Endothelial cell of umbilical vein (primary cell): ENCODE measurements at regions not wholly inside any gene's neighbourhood (a gene's known extent, or its start where the extent isn't known, plus 50 kb on each side); places are given as distances from the start of the nearest gene placed in this dataset.

Source experiments
- BruUV-seq: library from RNA; stranded (reverse); fragments of 400-500 nt; replicated peaks from 2 replicates; lab custom pipeline; 2021; lab: Mats Ljungman, UMichigan
- CTCF ChIA-PET: fragments of 300-600, 350-600 bp; sonication (Branson Sonifier 250); formaldehyde crosslinking; loops from one replicate; lab custom pipeline; 2021; ENCODE audit warnings: antibody characterized with exemption, inconsistent platforms; lab: Charles Lee
- POLR2A ChIA-PET: fragments of 300-600, 350-600 bp; sonication (Branson Sonifier 250); formaldehyde crosslinking; loops from one replicate; lab custom pipeline; 2021; ENCODE audit warnings: antibody characterized with exemption, inconsistent platforms; lab: Charles Lee
- DNase-seq: peaks from one replicate; pipeline ENCODE4 v3.0.0-alpha.2; 2011; ENCODE audit warnings: low read depth, low spot score
- FAIRE-seq: peaks from 2 replicates; lab custom pipeline; 2011; peaks lifted over from hg19 to GRCh38; lab: Jason Lieb, UNC
- H2AFZ ChIP-seq: 2 replicates; pipeline ENCODE4 v1.6.0; 2012; ENCODE audit warnings: low read depth, low read length, control low read depth, inconsistent platforms
- H3K27ac ChIP-seq: 2 replicates; pipeline ENCODE4 v1.5.1; 2011; ENCODE audit warnings: low read depth, mild to moderate bottlenecking, control low read depth, low read length, moderate library complexity; ENCODE audit not compliant: insufficient read depth
- H3K27me3 ChIP-seq, 2 experiments: 2 replicates each; pipeline versions ENCODE4 v1.6.0 to v1.6.1; 2011; ENCODE audit warnings: low read length in 2 of 2, mixed read lengths in 1 of 2; ENCODE audit not compliant: control insufficient read depth in 2 of 2, insufficient read depth in 2 of 2
- H3K36me3 ChIP-seq, 2 experiments: 2 replicates in 1 of 2; 3 replicates in 1 of 2; pipeline ENCODE4 v1.5.1; 2011; ENCODE audit warnings: low read length in 2 of 2, mild to moderate bottlenecking in 1 of 2, moderate library complexity in 1 of 2; ENCODE audit not compliant: control insufficient read depth in 2 of 2, insufficient read depth in 2 of 2; ENCODE audit errors: extremely low read depth in 1 of 2
- H3K4me1 ChIP-seq: 3 replicates; pipeline ENCODE4 v1.5.1; 2011; ENCODE audit warnings: mild to moderate bottlenecking, low read length; ENCODE audit not compliant: control insufficient read depth, insufficient read depth; ENCODE audit errors: extremely low read depth
- H3K4me2 ChIP-seq: 2 replicates; pipeline ENCODE4 v1.6.1; 2011; ENCODE audit warnings: low read length, control low read depth, mixed read lengths; ENCODE audit not compliant: insufficient read depth
- H3K4me3 ChIP-seq, 3 experiments: fragments of 200-600 bp in 1 of 3; sonication (generic), shearing (Covaris generic) in 1 of 3; replicated peaks in 1 of 3; 2 replicates each; pipeline ENCODE4 v1.5.1; 2011 to 2016; ENCODE audit warnings: control low read depth in 3 of 3, low read length in 3 of 3, mild to moderate bottlenecking in 2 of 3, inconsistent platforms in 1 of 3, low read depth in 1 of 3, moderate library complexity in 1 of 3; ENCODE audit not compliant: insufficient read depth in 1 of 3
- H3K79me2 ChIP-seq: 2 replicates; pipeline ENCODE4 v1.6.0; 2012; ENCODE audit warnings: low read length, inconsistent platforms; ENCODE audit not compliant: control insufficient read depth, insufficient read depth
- H3K9ac ChIP-seq: replicated peaks from 2 replicates; pipeline ENCODE3; 2011; ENCODE audit warnings: low read length, control low read depth; ENCODE audit not compliant: insufficient read depth; ENCODE audit errors: extremely low read depth
- H3K9me1 ChIP-seq: replicated peaks from 3 replicates; pipeline ENCODE4 v1.6.0; 2011; ENCODE audit warnings: mild to moderate bottlenecking, low read length; ENCODE audit not compliant: control insufficient read depth, insufficient read depth; ENCODE audit errors: extremely low read depth
- H3K9me3 ChIP-seq: replicated peaks from 2 replicates; pipeline ENCODE4 v1.5.1; 2012; ENCODE audit warnings: low read length, inconsistent platforms; ENCODE audit not compliant: control insufficient read depth, insufficient read depth
- H4K20me1 ChIP-seq: replicated peaks from 2 replicates; pipeline ENCODE3; 2011; ENCODE audit warnings: mild to moderate bottlenecking, low read length; ENCODE audit not compliant: control insufficient read depth, insufficient read depth; ENCODE audit errors: extremely low read depth
- EZH2 ChIP-seq: IDR thresholded peaks from 2 replicates; pipeline ENCODE4 v1.6.1; 2012; ENCODE audit warnings: borderline replicate concordance, low read depth, mild to moderate bottlenecking, moderate library complexity, low read length, inconsistent platforms; ENCODE audit not compliant: severe bottlenecking
- FOS ChIP-seq: IDR thresholded peaks from 2 replicates; pipeline ENCODE4 v1.6.1; 2011; ENCODE audit warnings: mild to moderate bottlenecking, low read length, moderate library complexity, borderline replicate concordance; ENCODE audit not compliant: insufficient read depth
- GATA2 ChIP-seq: IDR thresholded peaks from 2 replicates; pipeline ENCODE4 v1.7.0; 2011; ENCODE audit warnings: low read depth, mild to moderate bottlenecking, moderate library complexity, mixed read lengths, low read length; ENCODE audit not compliant: insufficient read length, insufficient read depth
- JUN ChIP-seq: IDR thresholded peaks from 2 replicates; pipeline ENCODE4 v1.6.1; 2011; ENCODE audit warnings: borderline replicate concordance, low read depth; ENCODE audit not compliant: insufficient read length, insufficient read depth
- MYC ChIP-seq: IDR thresholded peaks from one replicate; pipeline ENCODE4 v1.6.1; 2011; ENCODE audit warnings: mild to moderate bottlenecking, low read depth, low read length
- POLR2A ChIP-seq: IDR thresholded peaks from 2 replicates; pipeline ENCODE4 v1.6.1; 2012; ENCODE audit warnings: low read depth, mild to moderate bottlenecking, control low read depth, low read length
- POLR2AphosphoS5 ChIP-seq: IDR thresholded peaks from 2 replicates; pipeline ENCODE4 v1.6.1; 2012; ENCODE audit warnings: low read depth, mild to moderate bottlenecking, control low read depth, low read length, moderate library complexity; ENCODE audit not compliant: insufficient read depth
- dilution Hi-C: fragments of 300-500 bp; cut with MboI; formaldehyde crosslinking; loops from one replicate; pipeline ENCODE4 v1.15.0; 2019; ENCODE audit warnings: low sequenced_read_pairs; ENCODE audit not compliant: extremely low pct_ligation_motif_present
- intact Hi-C: fragments of 100-400 bp; cut with micrococcal nuclease; formaldehyde crosslinking; loops from one replicate; pipeline ENCODE4 v1.10.0; 2022
- TF ChIP-seq, protein P1 (sequence below): IDR thresholded peaks from 2 replicates; pipeline ENCODE4 v1.6.1; 2011; ENCODE audit not compliant: insufficient read depth, insufficient read length
- TF ChIP-seq, protein P2 (sequence below), 2 donors: IDR thresholded peaks; 1 replicate in 1 of 2; 2 replicates in 1 of 2; pipeline ENCODE4 v1.5.1; 2011; ENCODE audit warnings: low read length in 2 of 2, mild to moderate bottlenecking in 2 of 2, moderate library complexity in 2 of 2, control low read depth in 1 of 2, inconsistent platforms in 1 of 2, low read depth in 1 of 2; ENCODE audit not compliant: insufficient read depth in 1 of 2; ENCODE audit errors: extremely low read depth in 1 of 2

DNA sequence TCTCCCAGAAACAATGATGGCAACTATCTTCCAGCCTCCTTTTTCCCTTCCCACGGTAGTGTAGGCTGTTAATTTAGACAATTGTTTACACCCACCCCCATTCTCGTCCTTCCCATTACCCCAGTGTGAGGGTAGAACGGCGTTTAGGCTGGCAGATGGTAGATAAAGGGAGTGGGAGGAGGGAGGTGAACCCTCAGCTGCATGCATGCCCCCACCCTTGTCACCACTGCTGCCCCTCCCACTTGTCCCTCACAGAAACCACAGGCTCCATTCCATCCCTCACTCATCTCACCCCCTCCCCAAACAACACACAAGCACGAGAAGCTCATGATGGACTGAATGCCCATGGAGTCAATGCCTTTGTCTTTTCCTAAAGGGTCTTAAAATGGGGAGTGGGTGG, 107.9 kb upstream of the PARD3B start:
- BruUV-seq = no TSS peak
- POLR2A ChIA-PET = no interaction called here
- dilution Hi-C loops = no loop called here

DNA sequence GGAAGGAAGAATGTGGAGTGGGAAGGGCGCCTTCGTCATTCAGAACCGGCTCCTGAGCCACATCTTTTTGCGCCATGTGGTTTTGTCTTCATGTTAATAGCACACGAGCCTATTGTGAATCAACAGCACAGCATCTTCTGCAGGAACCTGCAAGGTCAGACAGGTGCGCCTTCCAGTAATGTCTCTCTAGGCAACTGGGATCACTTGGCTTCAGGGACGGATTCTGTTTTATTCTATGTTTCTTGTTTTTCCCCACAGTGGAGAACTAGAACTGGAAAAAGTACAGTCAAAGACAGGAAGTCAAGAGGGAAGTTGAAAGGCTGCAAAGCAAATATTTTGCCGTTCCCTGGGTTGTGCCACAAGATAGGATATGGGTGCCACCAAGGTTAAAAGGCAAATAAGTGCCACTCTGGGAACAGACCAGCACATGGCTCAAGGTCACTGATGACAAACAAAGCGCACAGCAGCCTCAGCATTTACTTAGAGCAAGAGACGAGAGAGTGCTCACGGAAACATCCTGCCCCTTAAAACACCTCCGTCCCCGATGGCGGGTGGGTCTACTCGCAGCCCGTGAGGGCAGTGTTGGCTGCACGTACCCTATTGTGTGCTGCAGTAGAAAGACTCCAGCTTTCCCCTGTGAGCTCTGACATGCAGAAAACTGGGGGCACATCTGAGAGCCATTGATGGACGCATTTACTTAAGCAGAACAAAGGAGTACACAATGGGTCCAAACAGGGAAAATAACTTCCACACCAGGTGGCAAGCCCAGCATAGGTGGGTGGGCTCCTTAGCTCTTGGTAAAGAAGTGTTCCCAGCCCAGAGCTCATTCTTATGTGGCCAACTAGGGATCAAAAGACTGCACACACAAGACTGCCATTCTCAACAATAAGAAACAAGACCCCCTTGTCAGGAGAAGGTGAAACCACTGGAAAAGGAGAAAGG, 107.2 kb upstream of the PARD3B start:
- no peaks in the 10 kb centered on the region for H3K79me2 ChIP-seq
- dilution Hi-C loops = no loop called here
- BruUV-seq = no TSS peak
- intact Hi-C loops = no loop called here
- no peaks in the 10 kb centered on the region for H3K9me3 ChIP-seq
- H3K9ac ChIP-seq = no peak overlapping the region
- peak overlapping the region; percentile 73 for H2AFZ ChIP-seq
- H4K20me1 ChIP-seq = no peaks in the 10 kb centered on the region
- TF ChIP-seq EZH2 = no peak
- TF ChIP-seq, protein P1, sequence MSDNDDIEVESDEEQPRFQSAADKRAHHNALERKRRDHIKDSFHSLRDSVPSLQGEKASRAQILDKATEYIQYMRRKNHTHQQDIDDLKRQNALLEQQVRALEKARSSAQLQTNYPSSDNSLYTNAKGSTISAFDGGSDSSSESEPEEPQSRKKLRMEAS = no peak
- no peak for TF ChIP-seq GATA2
- TF ChIP-seq JUN = no peak
- no peak for TF ChIP-seq FOS
- TF ChIP-seq, protein P2, sequence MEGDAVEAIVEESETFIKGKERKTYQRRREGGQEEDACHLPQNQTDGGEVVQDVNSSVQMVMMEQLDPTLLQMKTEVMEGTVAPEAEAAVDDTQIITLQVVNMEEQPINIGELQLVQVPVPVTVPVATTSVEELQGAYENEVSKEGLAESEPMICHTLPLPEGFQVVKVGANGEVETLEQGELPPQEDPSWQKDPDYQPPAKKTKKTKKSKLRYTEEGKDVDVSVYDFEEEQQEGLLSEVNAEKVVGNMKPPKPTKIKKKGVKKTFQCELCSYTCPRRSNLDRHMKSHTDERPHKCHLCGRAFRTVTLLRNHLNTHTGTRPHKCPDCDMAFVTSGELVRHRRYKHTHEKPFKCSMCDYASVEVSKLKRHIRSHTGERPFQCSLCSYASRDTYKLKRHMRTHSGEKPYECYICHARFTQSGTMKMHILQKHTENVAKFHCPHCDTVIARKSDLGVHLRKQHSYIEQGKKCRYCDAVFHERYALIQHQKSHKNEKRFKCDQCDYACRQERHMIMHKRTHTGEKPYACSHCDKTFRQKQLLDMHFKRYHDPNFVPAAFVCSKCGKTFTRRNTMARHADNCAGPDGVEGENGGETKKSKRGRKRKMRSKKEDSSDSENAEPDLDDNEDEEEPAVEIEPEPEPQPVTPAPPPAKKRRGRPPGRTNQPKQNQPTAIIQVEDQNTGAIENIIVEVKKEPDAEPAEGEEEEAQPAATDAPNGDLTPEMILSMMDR (IDR thresholded peaks at IDR 0.05; ENCODE audit: extremely low read depth in 1 of 2, insufficient read depth in 1 of 2, low read depth in 1 of 2, low read length in 2 of 2) = no peak
- no peak for TF ChIP-seq POLR2A
- TF ChIP-seq POLR2AphosphoS5 = no peak
- no peak for TF ChIP-seq MYC
- H3K27ac ChIP-seq = no peak overlapping the region
- no peaks in the 10 kb centered on the region for H3K36me3 ChIP-seq
- H3K4me3 ChIP-seq = peak overlapping the region in 1 of 3 experiments; percentile 2
- peaks cover 4% of the 10 kb centered on the region for H3K4me1 ChIP-seq
- H3K4me2 ChIP-seq = peak overlapping the region; percentile 37
- no peaks in the 10 kb centered on the region for H3K9me1 ChIP-seq
- CTCF ChIA-PET = no interaction called here
- no peaks in the 10 kb centered on the region for H3K27me3 ChIP-seq
- POLR2A ChIA-PET = no interaction called here
- DNase-seq (peak; percentile 81), FAIRE-seq (peak; percentile 43)

More for the DNA sequence above, 107.9 kb upstream of the PARD3B start:
- Histone ChIP-seq H3K9ac (no peak overlapping the region), H4K20me1 (no peaks in the 10 kb centered on the region), H3K36me3 (no peaks in the 10 kb centered on the region), H3K4me2 (no peak overlapping the region), H3K9me3 (no peaks in the 10 kb centered on the region), H3K4me1 (peaks cover 4% of the 10 kb centered on the region), H2AFZ (no peak overlapping the region), H3K27ac (no peak overlapping the region), H3K27me3 (no peaks in the 10 kb centered on the region), H3K4me3 (no peak overlapping the region), H3K79me2 (no peaks in the 10 kb centered on the region), H3K9me1 (no peaks in the 10 kb centered on the region)
- no peak for TF ChIP-seq JUN
- TF ChIP-seq GATA2 = no peak
- TF ChIP-seq POLR2A = no peak
- no peak for TF ChIP-seq EZH2
- no peak for DNase-seq
- intact Hi-C loops = no loop called here
- peak; percentile 42 for FAIRE-seq
- CTCF ChIA-PET = no interaction called here
